Stimulated activated memory B cell treated with anti-CD40 and anti-IgM and Interleukin-4, amounts not matched to agents 10 μg/mL and 1 μg/mL and 100 μg/mL, for 72 hours (primary cell): ENCODE measurements at regions not wholly inside any gene's neighbourhood (a gene's known extent, or its start where the extent isn't known, plus 50 kb on each side); places are given as distances from the start of the nearest gene placed in this dataset.
"Not testable (repeated sequence)": the region's sequence is repeated elsewhere in the genome, so short reads cannot be mapped to it uniquely, and the experiment has no call there.

Experiments
- ATAC-seq: fragments of 150-1000 bp; cut with Tn5 transposase; 2 replicates; pipeline ENCODE4 v1.10.0; 2021
- H3K27ac Mint-ChIP-seq: one replicate; pipeline ENCODE4 v1.8.0; 2022; ENCODE audit warnings: mild to moderate bottlenecking, mixed read lengths
- H3K27me3 Mint-ChIP-seq: one replicate; pipeline ENCODE4 v1.8.0; 2022; ENCODE audit warnings: mixed read lengths
- H3K36me3 Mint-ChIP-seq: one replicate; pipeline ENCODE4 v1.8.0; 2022; ENCODE audit warnings: mixed read lengths
- H3K4me1 Mint-ChIP-seq: one replicate; pipeline ENCODE4 v1.8.0; 2022; ENCODE audit warnings: mixed read lengths
- H3K4me3 Mint-ChIP-seq: one replicate; pipeline ENCODE4 v1.8.0; 2022; ENCODE audit warnings: mild to moderate bottlenecking, moderate library complexity, mixed read lengths
- H3K9me3 Mint-ChIP-seq: one replicate; pipeline ENCODE4 v1.8.0; 2022; ENCODE audit warnings: mixed read lengths

GRCh38 chr5:39541920-39542319 is 117.1 kb upstream of the DAB2 start:
- Mint-ChIP-seq H3K36me3 (no peaks in the 10 kb centered on the region), H3K27me3 (no peaks in the 10 kb centered on the region), H3K4me3 (no peak overlapping the region), H3K9me3 (no peaks in the 10 kb centered on the region), H3K27ac (no peak overlapping the region), H3K4me1 (no peaks in the 10 kb centered on the region)
- ATAC-seq: no peak

GRCh38 chr5:39539470-39539869 is 114.7 kb upstream of the DAB2 start:
- H3K27ac Mint-ChIP-seq: no peak overlapping the region
- no peaks in the 10 kb centered on the region for H3K27me3 Mint-ChIP-seq
- no peaks in the 10 kb centered on the region for H3K4me1 Mint-ChIP-seq
- no peaks in the 10 kb centered on the region for H3K9me3 Mint-ChIP-seq
- no peak overlapping the region for H3K4me3 Mint-ChIP-seq
- ATAC-seq: no peak
- no peaks in the 10 kb centered on the region for H3K36me3 Mint-ChIP-seq

GRCh38 chr5:39534690-39535089 is 109.9 kb upstream of the DAB2 start:
- no peak for ATAC-seq
- Mint-ChIP-seq H3K9me3 (no peaks in the 10 kb centered on the region), H3K27me3 (peaks cover 20% of the 10 kb centered on the region), H3K27ac (no peak overlapping the region), H3K4me3 (no peak overlapping the region), H3K4me1 (peaks cover 4% of the 10 kb centered on the region), H3K36me3 (no peaks in the 10 kb centered on the region)

- Mint-ChIP-seq H3K9me3 (no peaks in the 10 kb centered on the region), H3K27me3 (peaks cover 20% of the 10 kb centered on the region), H3K27ac (no peak overlapping the region), H3K4me3 (no peak overlapping the region), H3K4me1 (peaks cover 4% of the 10 kb centered on the region), H3K36me3 (no peaks in the 10 kb centered on the region)
- no peak for ATAC-seq
Measured at GRCh38 chr5:39533749-39534148, 109.0 kb upstream of the DAB2 start.

- H3K36me3 Mint-ChIP-seq: no peaks in the 10 kb centered on the region
- H3K27me3 Mint-ChIP-seq: peaks cover 20% of the 10 kb centered on the region
- no peak overlapping the region for H3K4me3 Mint-ChIP-seq
- H3K4me1 Mint-ChIP-seq: peaks cover 4% of the 10 kb centered on the region
- ATAC-seq: no peak
- H3K27ac Mint-ChIP-seq: no peak overlapping the region
- no peaks in the 10 kb centered on the region for H3K9me3 Mint-ChIP-seq
Measured at GRCh38 chr5:39532511-39532910, 107.7 kb upstream of the DAB2 start.

GRCh38 chr5:39531306-39531705 is 106.5 kb upstream of the DAB2 start:
- no peak for ATAC-seq

GRCh38 chr5:39526914-39527477 is 102.2 kb upstream of the DAB2 start:
- ATAC-seq: no peak
- Mint-ChIP-seq H3K9me3 (no peaks in the 10 kb centered on the region), H3K4me1 (peaks cover 4% of the 10 kb centered on the region), H3K4me3 (no peak overlapping the region), H3K27me3 (peaks cover 31% of the 10 kb centered on the region), H3K36me3 (no peaks in the 10 kb centered on the region), H3K27ac (no peak overlapping the region)

More at GRCh38 chr5:39531306-39531705, 106.5 kb upstream of the DAB2 start:
- Mint-ChIP-seq H3K9me3 (no peaks in the 10 kb centered on the region), H3K36me3 (no peaks in the 10 kb centered on the region), H3K27me3 (peaks cover 20% of the 10 kb centered on the region), H3K27ac (no peak overlapping the region), H3K4me1 (peaks cover 4% of the 10 kb centered on the region), H3K4me3 (no peak overlapping the region)

- not testable (repeated sequence) for H3K27ac Mint-ChIP-seq, H3K4me3 Mint-ChIP-seq, H3K36me3 Mint-ChIP-seq, ATAC-seq, H3K9me3 Mint-ChIP-seq, H3K4me1 Mint-ChIP-seq
- peaks cover 29% of the 10 kb centered on the region for H3K27me3 Mint-ChIP-seq
Measured at GRCh38 chr5:39525781-39526180, 101.0 kb upstream of the DAB2 start.

GRCh38 chr5:39525271-39525670 is 100.5 kb upstream of the DAB2 start:
- H3K27ac Mint-ChIP-seq: no peak overlapping the region
- no peak overlapping the region for H3K4me3 Mint-ChIP-seq
- peaks cover 25% of the 10 kb centered on the region for H3K27me3 Mint-ChIP-seq
- H3K36me3 Mint-ChIP-seq: no peaks in the 10 kb centered on the region
- ATAC-seq: no peak
- H3K9me3 Mint-ChIP-seq: peaks cover 6% of the 10 kb centered on the region
- H3K4me1 Mint-ChIP-seq: peaks cover 5% of the 10 kb centered on the region

- no peak overlapping the region for H3K27ac Mint-ChIP-seq
- peaks cover 6% of the 10 kb centered on the region for H3K9me3 Mint-ChIP-seq
- H3K36me3 Mint-ChIP-seq: no peaks in the 10 kb centered on the region
- no peak for ATAC-seq
- peaks cover 19% of the 10 kb centered on the region for H3K27me3 Mint-ChIP-seq
- peaks cover 5% of the 10 kb centered on the region for H3K4me1 Mint-ChIP-seq
- no peak overlapping the region for H3K4me3 Mint-ChIP-seq
Measured at GRCh38 chr5:39523821-39524220, 99.0 kb upstream of the DAB2 start.

- Mint-ChIP-seq H3K27me3 (peaks cover 19% of the 10 kb centered on the region), H3K27ac (no peak overlapping the region), H3K4me1 (peaks cover 5% of the 10 kb centered on the region), H3K4me3 (no peak overlapping the region), H3K9me3 (peaks cover 6% of the 10 kb centered on the region), H3K36me3 (no peaks in the 10 kb centered on the region)
- ATAC-seq: no peak
Measured at GRCh38 chr5:39521940-39522590, 97.3 kb upstream of the DAB2 start.

GRCh38 chr5:39521098-39521860 is 96.5 kb upstream of the DAB2 start:
- ATAC-seq: no peak
- H3K27me3 Mint-ChIP-seq: peaks cover 18% of the 10 kb centered on the region
- peaks cover 6% of the 10 kb centered on the region for H3K9me3 Mint-ChIP-seq
- peaks cover 5% of the 10 kb centered on the region for H3K4me1 Mint-ChIP-seq
- H3K4me3 Mint-ChIP-seq: no peak overlapping the region
- no peaks in the 10 kb centered on the region for H3K36me3 Mint-ChIP-seq
- no peak overlapping the region for H3K27ac Mint-ChIP-seq

GRCh38 chr5:39520232-39520572 is 95.4 kb upstream of the DAB2 start:
- H3K27me3 Mint-ChIP-seq: peaks cover 9% of the 10 kb centered on the region
- no peaks in the 10 kb centered on the region for H3K36me3 Mint-ChIP-seq
- no peak for ATAC-seq
- H3K9me3 Mint-ChIP-seq: peaks cover 6% of the 10 kb centered on the region
- no peak overlapping the region for H3K27ac Mint-ChIP-seq
- no peak overlapping the region for H3K4me3 Mint-ChIP-seq
- peaks cover 5% of the 10 kb centered on the region for H3K4me1 Mint-ChIP-seq

GRCh38 chr5:39519566-39520231 is 94.9 kb upstream of the DAB2 start:
- peaks cover 9% of the 10 kb centered on the region for H3K27me3 Mint-ChIP-seq

GRCh38 chr5:39519079-39519478 is 94.3 kb upstream of the DAB2 start:
- peaks cover 6% of the 10 kb centered on the region for H3K9me3 Mint-ChIP-seq
- H3K27ac Mint-ChIP-seq: no peak overlapping the region
- H3K4me3 Mint-ChIP-seq: no peak overlapping the region
- H3K36me3 Mint-ChIP-seq: no peaks in the 10 kb centered on the region
- H3K27me3 Mint-ChIP-seq: peaks cover 9% of the 10 kb centered on the region
- ATAC-seq: no peak
- peaks cover 5% of the 10 kb centered on the region for H3K4me1 Mint-ChIP-seq

More at GRCh38 chr5:39519566-39520231, 94.9 kb upstream of the DAB2 start:
- H3K4me1 Mint-ChIP-seq: peaks cover 5% of the 10 kb centered on the region
- no peaks in the 10 kb centered on the region for H3K36me3 Mint-ChIP-seq
- no peak overlapping the region for H3K4me3 Mint-ChIP-seq
- H3K27ac Mint-ChIP-seq: no peak overlapping the region
- no peak for ATAC-seq
- peaks cover 6% of the 10 kb centered on the region for H3K9me3 Mint-ChIP-seq
